GM19468 (cell line): ENCODE measurements at regions not wholly inside any gene's neighbourhood (a gene's known extent, or its start where the extent isn't known, plus 50 kb on each side); places are given as distances from the start of the nearest gene placed in this dataset.
"Not testable (repeated sequence)": the region's sequence is repeated elsewhere in the genome, so short reads cannot be mapped to it uniquely, and the experiment has no call there.

Source experiments
- ATAC-seq: cut with Tn5 transposase; IDR thresholded peaks from one replicate; pipeline ENCODE4 v1.9.1; 2021; ENCODE audit warnings: mild to moderate bottlenecking, moderate library complexity, moderate number of reproducible peaks; ENCODE audit not compliant: unreplicated experiment; ENCODE audit errors: extremely low read depth

GRCh38 chr3:84141571-84141970 lies 817.2 kb upstream of the CADM2 start:
- no peak for ATAC-seq

- ATAC-seq, result no peak
Observed at GRCh38 chr3:84165328-84165727, 793.5 kb upstream of the CADM2 start.

- ATAC-seq, result no peak
Observed at GRCh38 chr3:84175449-84175848, 783.3 kb upstream of the CADM2 start.

- no peak for ATAC-seq
Observed at GRCh38 chr3:84184937-84185336, 773.9 kb upstream of the CADM2 start.

GRCh38 chr3:84194029-84194428 lies 764.8 kb upstream of the CADM2 start:
- no peak for ATAC-seq

GRCh38 chr3:84209474-84209873 lies 749.3 kb upstream of the CADM2 start:
- ATAC-seq, result no peak

GRCh38 chr3:84223512-84223911 lies 735.3 kb upstream of the CADM2 start:
- ATAC-seq, result no peak

- ATAC-seq, result no peak
Observed at GRCh38 chr3:84224262-84224661, 734.5 kb upstream of the CADM2 start.

- ATAC-seq, result no peak
Observed at GRCh38 chr3:84236261-84236660, 722.5 kb upstream of the CADM2 start.

- no peak for ATAC-seq
Observed at GRCh38 chr3:84245789-84246188, 713.0 kb upstream of the CADM2 start.

GRCh38 chr3:84260596-84260995 lies 698.2 kb upstream of the CADM2 start:
- no peak for ATAC-seq

- no peak for ATAC-seq
Observed at GRCh38 chr3:84265768-84266167, 693.0 kb upstream of the CADM2 start.

GRCh38 chr3:84275532-84275931 lies 683.3 kb upstream of the CADM2 start:
- ATAC-seq, result no peak

- no peak for ATAC-seq
Observed at GRCh38 chr3:84277562-84278224, 681.1 kb upstream of the CADM2 start.

- no peak for ATAC-seq
Observed at GRCh38 chr3:84292128-84292527, 666.7 kb upstream of the CADM2 start.

- ATAC-seq, result no peak
Observed at GRCh38 chr3:84299329-84299728, 659.5 kb upstream of the CADM2 start.

GRCh38 chr3:84304214-84304613 lies 654.6 kb upstream of the CADM2 start:
- ATAC-seq, result no peak

GRCh38 chr3:84307339-84307738 lies 651.5 kb upstream of the CADM2 start:
- ATAC-seq, result no peak

- ATAC-seq, result no peak
Observed at GRCh38 chr3:84308379-84308778, 650.4 kb upstream of the CADM2 start.

GRCh38 chr3:84318273-84318809 lies 640.4 kb upstream of the CADM2 start:
- no peak for ATAC-seq

GRCh38 chr3:84365563-84366278 lies 593.1 kb upstream of the CADM2 start:
- ATAC-seq, result not testable (repeated sequence)
